Mesothelial cell of epicardium (in vitro differentiated cells): ENCODE measurements at regions not wholly inside any gene's neighbourhood (a gene's known extent, or its start where the extent isn't known, plus 50 kb on each side); places are given as distances from the start of the nearest gene placed in this dataset.

Source experiments
- DNase-seq, 2 experiments: peaks; one replicate each; pipeline ENCODE4 v3.0.0; 2021; ENCODE audit warnings: low spot score in 2 of 2; ENCODE audit not compliant: unreplicated experiment in 2 of 2
- H3K27ac Mint-ChIP-seq: 2 replicates; pipeline ENCODE4 v1.8.0; 2021; ENCODE audit warnings: mixed read lengths
- H3K27me3 Mint-ChIP-seq: 2 replicates; pipeline ENCODE4 v1.8.0; 2021; ENCODE audit warnings: low read depth, mixed read lengths
- H3K36me3 Mint-ChIP-seq: 2 replicates; pipeline ENCODE4 v1.8.0; 2021; ENCODE audit warnings: mixed read lengths
- H3K4me1 Mint-ChIP-seq: 2 replicates; pipeline ENCODE4 v1.8.0; 2021; ENCODE audit warnings: mixed read lengths
- H3K4me3 Mint-ChIP-seq: 2 replicates; pipeline ENCODE4 v1.8.0; 2021; ENCODE audit warnings: mild to moderate bottlenecking, moderate library complexity, mixed read lengths
- H3K9me3 Mint-ChIP-seq: 2 replicates; pipeline ENCODE4 v1.8.0; 2021; ENCODE audit warnings: mixed read lengths
- CTCF ChIP-seq: fragments of 200-600 bp; sonication (generic); IDR thresholded peaks from one replicate; pipeline ENCODE4 v1.5.0; 2021; ENCODE audit warnings: antibody characterized with exemption; ENCODE audit not compliant: unreplicated experiment

- no peaks in the 10 kb centered on the region for H3K27me3 Mint-ChIP-seq
- H3K4me3 Mint-ChIP-seq, result no peak overlapping the region
- no peak for TF ChIP-seq CTCF
- peaks cover 10% of the 10 kb centered on the region for H3K36me3 Mint-ChIP-seq
- H3K4me1 Mint-ChIP-seq, result no peaks in the 10 kb centered on the region
- H3K27ac Mint-ChIP-seq, result no peak overlapping the region
- DNase-seq, result no peak
- peaks cover 32% of the 10 kb centered on the region for H3K9me3 Mint-ChIP-seq
These were observed 106.4 kb downstream of the C9orf50 start for GRCh38 chr9:129514497-129514867.

- DNase-seq, result no peak
- Mint-ChIP-seq H3K36me3 (peaks cover 13% of the 10 kb centered on the region), H3K4me3 (no peak overlapping the region), H3K27ac (no peak overlapping the region), H3K9me3 (peaks cover 36% of the 10 kb centered on the region), H3K4me1 (no peaks in the 10 kb centered on the region), H3K27me3 (no peaks in the 10 kb centered on the region)
- no peak for TF ChIP-seq CTCF
These were observed 106.9 kb downstream of the C9orf50 start for GRCh38 chr9:129513856-129514496.

- no peaks in the 10 kb centered on the region for H3K4me1 Mint-ChIP-seq
- DNase-seq, result no peak
- no peak overlapping the region for H3K4me3 Mint-ChIP-seq
- no peak for TF ChIP-seq CTCF
- H3K27me3 Mint-ChIP-seq, result no peaks in the 10 kb centered on the region
- H3K27ac Mint-ChIP-seq, result no peak overlapping the region
- H3K9me3 Mint-ChIP-seq, result peaks cover 34% of the 10 kb centered on the region
- peaks cover 13% of the 10 kb centered on the region for H3K36me3 Mint-ChIP-seq
These were observed 107.6 kb downstream of the C9orf50 start for GRCh38 chr9:129513282-129513681.

- H3K9me3 Mint-ChIP-seq, result peaks cover 30% of the 10 kb centered on the region
These were observed 109.5 kb downstream of the C9orf50 start for GRCh38 chr9:129511285-129511900.

GRCh38 chr9:129509533-129509928 lies 111.4 kb downstream of the C9orf50 start:
- H3K9me3 Mint-ChIP-seq, result peaks cover 27% of the 10 kb centered on the region
- no peak for TF ChIP-seq CTCF
- no peak overlapping the region for H3K27ac Mint-ChIP-seq
- H3K36me3 Mint-ChIP-seq, result peaks cover 21% of the 10 kb centered on the region
- no peak overlapping the region for H3K4me3 Mint-ChIP-seq
- H3K4me1 Mint-ChIP-seq, result peaks cover 5% of the 10 kb centered on the region
- no peaks in the 10 kb centered on the region for H3K27me3 Mint-ChIP-seq
- DNase-seq, result no peak

More at GRCh38 chr9:129511285-129511900, 109.5 kb downstream of the C9orf50 start:
- Mint-ChIP-seq H3K27ac (no peak overlapping the region), H3K4me1 (peaks cover 3% of the 10 kb centered on the region), H3K4me3 (no peak overlapping the region), H3K36me3 (peaks cover 18% of the 10 kb centered on the region), H3K27me3 (no peaks in the 10 kb centered on the region)
- no peak for DNase-seq
- no peak for TF ChIP-seq CTCF
